HUES64 (cell line): ENCODE measurements at regions not wholly inside any gene's neighbourhood (a gene's known extent, or its start where the extent isn't known, plus 50 kb on each side); places are given as distances from the start of the nearest gene placed in this dataset.

Source experiments
- H3K27ac ChIP-seq: 2 replicates; pipeline ENCODE4 v1.7.0; 2013; ENCODE audit warnings: low read depth, low read length, inconsistent platforms
- H3K27me3 ChIP-seq: 2 replicates; pipeline ENCODE4 v1.6.1; 2013; ENCODE audit warnings: mild to moderate bottlenecking, low read length; ENCODE audit not compliant: insufficient read depth
- H3K36me3 ChIP-seq: 2 replicates; pipeline ENCODE4 v1.6.1; 2013; ENCODE audit warnings: mild to moderate bottlenecking, low read length; ENCODE audit not compliant: insufficient read depth
- H3K4me1 ChIP-seq: 2 replicates; pipeline ENCODE4 v1.6.1; 2013; ENCODE audit warnings: mild to moderate bottlenecking, low read length, moderate library complexity; ENCODE audit not compliant: insufficient read depth
- H3K4me3 ChIP-seq: 2 replicates; pipeline ENCODE4 v1.5.1; 2013; ENCODE audit warnings: mild to moderate bottlenecking, low read length, moderate library complexity
- H3K9ac ChIP-seq: 2 replicates; pipeline ENCODE4 v1.6.1; 2013; ENCODE audit warnings: mild to moderate bottlenecking, low read depth, low read length
- H3K9me3 ChIP-seq: 2 replicates; pipeline ENCODE4 v1.6.1; 2013; ENCODE audit warnings: low read depth, low read length; ENCODE audit not compliant: insufficient read depth
- WGBS: fragments of 150-250, 120-280 bp; methylation state at CpG from one replicate; pipeline ENCODE4 v1.1.7; 2013; ENCODE audit warnings: missing lambda C conversion rate; 5-methylcytosine and 5-hydroxymethylcytosine counted together

GRCh38 chr15:89421219-89421618, 75.2 kb downstream of the RHCG start:
- no peak overlapping the region for H3K9ac ChIP-seq
- H3K4me3 ChIP-seq: no peak overlapping the region
- peaks cover 8% of the 10 kb centered on the region for H3K4me1 ChIP-seq
- no peaks in the 10 kb centered on the region for H3K36me3 ChIP-seq
- no peak overlapping the region for H3K27ac ChIP-seq
- 61% methylated on average over 12 of the region's 12 CpGs for WGBS
- H3K9me3 ChIP-seq: no peaks in the 10 kb centered on the region
- peaks cover 77% of the 10 kb centered on the region for H3K27me3 ChIP-seq

GRCh38 chr15:89419370-89419984, 76.9 kb downstream of the RHCG start:
- Histone ChIP-seq H3K27ac (no peak overlapping the region), H3K4me3 (no peak overlapping the region), H3K9ac (no peak overlapping the region), H3K27me3 (peaks cover 94% of the 10 kb centered on the region), H3K4me1 (peaks cover 8% of the 10 kb centered on the region), H3K36me3 (no peaks in the 10 kb centered on the region), H3K9me3 (no peaks in the 10 kb centered on the region)
- WGBS: 23% methylated on average over 17 of the region's 17 CpGs

- WGBS: 83% methylated on average over 22 of the region's 22 CpGs
- Histone ChIP-seq H3K4me1 (peaks cover 13% of the 10 kb centered on the region), H3K36me3 (no peaks in the 10 kb centered on the region), H3K27ac (no peak overlapping the region), H3K27me3 (peaks cover 100% of the 10 kb centered on the region), H3K9ac (no peak overlapping the region), H3K9me3 (no peaks in the 10 kb centered on the region), H3K4me3 (no peak overlapping the region)
Measured at GRCh38 chr15:89417206-89417725, 79.1 kb downstream of the RHCG start.

GRCh38 chr15:89416339-89417183, 79.8 kb downstream of the RHCG start:
- Histone ChIP-seq H3K27me3 (peaks cover 100% of the 10 kb centered on the region), H3K4me1 (peaks cover 15% of the 10 kb centered on the region), H3K9me3 (no peaks in the 10 kb centered on the region), H3K9ac (no peak overlapping the region), H3K36me3 (no peaks in the 10 kb centered on the region), H3K4me3 (peak overlapping the region; percentile 41; the same call in 1 of the 2 replicates), H3K27ac (no peak overlapping the region)
- WGBS: 31% methylated on average over 47 of the region's 47 CpGs

GRCh38 chr15:89414571-89414970, 79.9 kb upstream of the POLG start:
- Histone ChIP-seq H3K36me3 (no peaks in the 10 kb centered on the region), H3K4me3 (no peak overlapping the region), H3K9ac (no peak overlapping the region), H3K27me3 (peaks cover 100% of the 10 kb centered on the region), H3K9me3 (no peaks in the 10 kb centered on the region), H3K4me1 (peaks cover 15% of the 10 kb centered on the region), H3K27ac (no peak overlapping the region)
- 89% methylated on average over 3 of the region's 3 CpGs for WGBS

GRCh38 chr15:89413877-89414276, 79.3 kb upstream of the POLG start:
- Histone ChIP-seq H3K27ac (no peak overlapping the region), H3K9me3 (no peaks in the 10 kb centered on the region), H3K9ac (no peak overlapping the region), H3K4me3 (no peak overlapping the region), H3K36me3 (no peaks in the 10 kb centered on the region), H3K27me3 (peaks cover 100% of the 10 kb centered on the region), H3K4me1 (peaks cover 18% of the 10 kb centered on the region)
- WGBS: 79% methylated on average over 2 of the region's 2 CpGs

GRCh38 chr15:89412905-89413411, 78.3 kb upstream of the POLG start:
- H3K4me3 ChIP-seq: no peak overlapping the region
- no peak overlapping the region for H3K27ac ChIP-seq
- H3K4me1 ChIP-seq: peaks cover 22% of the 10 kb centered on the region
- H3K9me3 ChIP-seq: no peaks in the 10 kb centered on the region
- no peak overlapping the region for H3K9ac ChIP-seq
- H3K36me3 ChIP-seq: no peaks in the 10 kb centered on the region
- peaks cover 100% of the 10 kb centered on the region for H3K27me3 ChIP-seq
- WGBS: 5% methylated on average over 11 of the region's 11 CpGs

- H3K9ac ChIP-seq: no peak overlapping the region
- 10% methylated on average over 19 of the region's 19 CpGs for WGBS
- peaks cover 25% of the 10 kb centered on the region for H3K4me1 ChIP-seq
- peaks cover 100% of the 10 kb centered on the region for H3K27me3 ChIP-seq
- H3K4me3 ChIP-seq: no peak overlapping the region
- no peak overlapping the region for H3K27ac ChIP-seq
- no peaks in the 10 kb centered on the region for H3K36me3 ChIP-seq
- no peaks in the 10 kb centered on the region for H3K9me3 ChIP-seq
Measured at GRCh38 chr15:89410039-89410435, 75.4 kb upstream of the POLG start.

- no peak overlapping the region for H3K27ac ChIP-seq
- no peaks in the 10 kb centered on the region for H3K36me3 ChIP-seq
- peaks cover 25% of the 10 kb centered on the region for H3K4me1 ChIP-seq
- 6% methylated on average over 55 of the region's 56 CpGs for WGBS
- no peaks in the 10 kb centered on the region for H3K9me3 ChIP-seq
- H3K4me3 ChIP-seq: no peak overlapping the region
- H3K27me3 ChIP-seq: peaks cover 100% of the 10 kb centered on the region
- H3K9ac ChIP-seq: no peak overlapping the region
Measured at GRCh38 chr15:89409184-89410038, 74.8 kb upstream of the POLG start.

- Histone ChIP-seq H3K27me3 (peaks cover 100% of the 10 kb centered on the region), H3K4me1 (peaks cover 23% of the 10 kb centered on the region), H3K36me3 (no peaks in the 10 kb centered on the region), H3K27ac (no peak overlapping the region), H3K4me3 (no peak overlapping the region; the same call in 1 of the 2 replicates), H3K9me3 (no peaks in the 10 kb centered on the region), H3K9ac (no peak overlapping the region)
- 5% methylated on average over 33 of the region's 33 CpGs for WGBS
Measured at GRCh38 chr15:89408372-89409183, 74.0 kb upstream of the POLG start.
